Astrocyte (in vitro differentiated cells and primary cell): ENCODE measurements at regions not wholly inside any gene's neighbourhood (a gene's known extent, or its start where the extent isn't known, plus 50 kb on each side); places are given as distances from the start of the nearest gene placed in this dataset.

Experiments used
- CTCF ChIP-seq: IDR thresholded peaks from 2 replicates; pipeline ENCODE4 v1.5.1; 2011; ENCODE audit warnings: low read depth, mild to moderate bottlenecking, inconsistent platforms, low read length, moderate library complexity; ENCODE audit not compliant: insufficient read depth
- EZH2 ChIP-seq: IDR thresholded peaks from 2 replicates; pipeline ENCODE4 v1.6.1; 2012; ENCODE audit warnings: mild to moderate bottlenecking, low read length, inconsistent platforms; ENCODE audit not compliant: insufficient read depth

GRCh38 chr1:14499312-14500040, 99.0 kb upstream of the KAZN start:
- TF ChIP-seq CTCF (no peak), EZH2 (no peak)
